Fibroblast of skin of back (primary cell): ENCODE measurements at regions not wholly inside any gene's neighbourhood (a gene's known extent, or its start where the extent isn't known, plus 50 kb on each side); places are given as distances from the start of the nearest gene placed in this dataset.
A peak's percentile ranks its signal among the peaks of the same experiment; 100 is the strongest.

ENCODE experiments used
- DNase-seq: peaks from one replicate; pipeline ENCODE4 v3.0.0-alpha.2; 2013

GRCh38 chrX:15191830-15192229, 78.1 kb downstream of the ASB9 start:
- DNase-seq = no peak

DNA sequence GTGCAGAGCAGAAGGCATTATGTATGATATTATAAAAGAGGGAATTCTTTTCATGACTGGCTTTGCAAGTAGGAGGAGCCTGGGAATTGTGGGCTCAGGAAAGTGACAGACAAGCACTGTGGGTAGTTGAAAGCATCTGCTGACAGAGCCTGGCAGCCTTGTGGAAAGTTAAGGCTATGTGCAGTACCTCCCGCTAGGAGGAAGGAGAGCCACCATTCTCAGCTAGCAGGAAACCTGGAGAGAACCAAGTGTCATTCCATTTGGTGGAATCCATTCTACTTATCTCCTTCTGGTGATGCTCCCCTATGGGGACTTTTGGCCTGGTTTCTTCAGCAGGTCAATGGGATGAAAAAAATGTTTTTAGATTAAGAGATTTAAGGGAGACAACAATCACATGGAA, 81.8 kb downstream of the ASB9 start:
- DNase-seq = no peak

- DNase-seq = no peak
These were observed 92.6 kb downstream of the ASB9 start for GRCh38 chrX:15177316-15177715.

DNA sequence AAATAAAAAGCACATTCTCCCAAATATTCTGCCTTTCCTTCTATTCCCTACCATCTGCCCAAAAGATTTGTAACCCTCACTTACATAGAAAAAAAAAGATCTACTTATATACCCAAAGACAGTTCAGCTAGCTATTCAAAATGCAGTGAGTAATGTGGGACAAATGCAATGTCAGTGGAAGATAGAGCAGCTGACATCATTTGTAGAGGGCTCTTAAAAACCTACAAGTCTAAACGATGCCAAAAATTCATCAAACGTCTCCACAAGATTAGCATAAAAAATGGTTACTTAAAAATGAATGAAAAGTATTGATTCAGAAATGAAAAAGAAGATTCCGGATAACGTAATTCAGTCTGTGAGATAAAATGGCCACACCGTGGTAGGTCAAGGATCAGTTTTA, 96.5 kb downstream of the ASB9 start:
- DNase-seq = no peak

DNA sequence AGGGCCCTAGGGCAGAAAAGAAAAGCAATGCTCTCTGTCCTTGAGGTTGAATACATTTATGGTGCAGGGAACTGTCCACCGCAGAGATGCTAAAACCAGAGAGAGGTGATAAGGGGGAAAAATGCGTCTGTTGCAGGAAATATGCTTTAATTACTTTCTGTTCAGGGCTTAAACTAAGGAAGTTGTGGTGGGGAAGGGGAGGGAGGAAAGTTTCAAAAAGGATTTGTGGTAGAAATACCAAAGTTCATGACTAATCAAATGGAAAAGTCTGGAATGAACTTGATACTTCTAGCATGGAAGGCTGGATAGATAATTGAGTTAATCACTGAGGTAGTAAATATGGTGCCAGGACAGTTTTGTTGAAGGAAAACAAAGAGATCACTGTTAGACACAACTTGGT, 99.0 kb downstream of the ASB9 start:
- peak; percentile 17 for DNase-seq

DNA sequence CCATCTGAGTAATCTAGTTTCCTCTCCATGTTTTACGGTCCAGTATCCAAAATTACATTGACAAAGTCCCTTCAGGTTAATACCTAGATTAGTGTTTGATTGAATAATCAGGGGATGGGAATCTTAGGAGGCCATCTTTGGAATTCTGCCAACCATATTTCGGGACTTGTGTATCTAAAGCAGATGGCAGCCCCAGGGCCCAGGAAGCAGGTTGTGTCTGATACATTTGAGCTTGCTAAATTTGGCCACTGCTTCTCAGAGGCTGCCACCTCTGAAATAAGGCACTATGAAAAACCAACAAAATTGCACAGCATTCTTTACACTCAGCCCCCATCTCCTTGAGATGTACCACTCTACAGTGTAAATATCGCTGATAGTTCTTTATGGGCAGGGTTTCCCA, 102.1 kb downstream of the ASB9 start:
- no peak for DNase-seq

GRCh38 chrX:15165832-15166231, 104.1 kb downstream of the ASB9 start:
- no peak for DNase-seq

GRCh38 chrX:15163131-15163530, 106.8 kb downstream of the ASB9 start:
- no peak for DNase-seq

GRCh38 chrX:15160558-15161095, 109.3 kb downstream of the ASB9 start:
- DNase-seq = no peak

- no peak for DNase-seq
These were observed 111.0 kb downstream of the ASB9 start for GRCh38 chrX:15158736-15159406.

DNA sequence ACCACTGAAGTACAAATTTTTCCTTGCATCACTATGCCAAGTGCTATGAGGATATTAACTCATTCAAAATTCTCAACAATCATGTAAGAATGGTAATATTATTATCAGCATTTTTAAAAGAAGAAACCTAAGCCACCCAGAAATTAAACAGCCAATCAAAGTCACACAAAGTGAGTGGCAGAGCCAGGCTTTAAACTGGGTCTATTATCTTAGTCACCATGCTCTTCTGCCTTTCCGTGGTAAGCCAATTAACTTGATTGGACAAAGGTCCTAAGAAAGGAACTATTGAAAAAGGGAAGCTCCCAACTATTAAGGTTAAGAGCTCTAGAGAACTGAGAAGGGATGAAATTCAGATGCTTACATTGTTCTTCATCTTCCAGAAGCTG, 111.5 kb downstream of the ASB9 start:
- no peak for DNase-seq

GRCh38 chrX:15157624-15158023, 112.3 kb downstream of the ASB9 start:
- no peak for DNase-seq

DNA sequence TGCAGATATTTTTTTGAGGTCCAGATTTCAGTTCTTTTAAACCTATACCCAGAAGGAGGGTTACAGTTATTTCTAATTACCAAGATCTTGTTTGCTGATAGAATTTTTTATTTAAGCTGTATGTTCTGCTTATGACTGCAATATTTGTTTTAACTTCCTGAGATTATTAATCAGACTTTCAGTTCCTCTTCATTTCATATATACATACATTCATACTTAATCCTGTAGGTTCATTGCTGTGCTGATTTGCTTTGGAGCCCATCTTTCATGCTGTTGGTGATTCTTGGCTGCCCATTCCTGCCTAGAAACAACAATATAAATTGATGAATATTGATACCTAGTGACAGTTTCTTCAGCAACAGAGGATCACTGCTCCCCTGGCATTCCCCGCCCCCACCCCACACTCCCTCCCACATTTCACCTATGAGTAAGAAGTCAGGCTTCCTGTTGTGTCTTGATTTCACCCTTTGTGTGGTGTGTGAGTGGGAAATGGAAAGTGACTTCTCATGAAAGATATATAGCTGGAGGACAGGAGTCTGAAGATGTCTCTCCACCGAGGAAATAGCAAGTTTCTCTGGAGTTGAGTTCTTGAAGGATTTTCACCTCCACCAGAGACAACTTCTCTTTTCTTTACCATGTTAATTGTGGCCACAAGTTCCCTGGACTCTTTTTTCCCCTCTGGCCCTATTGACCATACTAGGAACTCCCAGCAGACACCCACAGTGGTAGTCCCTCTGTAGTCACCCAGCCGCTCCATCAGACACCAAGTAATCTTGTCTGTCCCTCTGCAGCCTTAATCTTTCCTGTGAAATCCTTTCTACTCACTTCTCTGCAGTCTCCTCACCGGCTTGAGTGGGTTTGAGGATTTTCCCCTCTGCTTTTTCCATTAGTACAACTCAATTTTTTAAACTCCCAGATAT, 118.4 kb downstream of the ASB9 start:
- DNase-seq = peak; percentile 13

GRCh38 chrX:15150586-15150985, 119.3 kb downstream of the ASB9 start:
- no peak for DNase-seq

DNA sequence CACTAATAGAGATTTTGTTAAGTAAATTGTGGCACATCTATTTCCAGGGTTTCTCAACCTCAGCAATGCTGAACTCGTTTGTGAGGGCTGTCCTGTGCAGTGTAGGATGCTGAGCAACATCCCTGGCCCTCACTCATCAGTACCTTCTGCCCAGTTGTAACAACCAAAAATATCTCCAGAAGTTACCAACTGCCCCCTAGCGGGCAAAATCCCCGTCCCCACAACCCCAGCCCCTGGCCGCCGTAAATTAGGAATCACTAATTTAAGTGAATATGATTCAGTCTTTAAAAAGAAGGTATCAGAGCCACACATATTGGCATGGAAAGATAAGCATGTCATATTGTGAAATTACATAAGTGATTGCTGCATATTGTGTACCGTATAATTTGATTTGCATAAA, 123.4 kb downstream of the ASB9 start:
- peak; percentile 12 for DNase-seq

DNA sequence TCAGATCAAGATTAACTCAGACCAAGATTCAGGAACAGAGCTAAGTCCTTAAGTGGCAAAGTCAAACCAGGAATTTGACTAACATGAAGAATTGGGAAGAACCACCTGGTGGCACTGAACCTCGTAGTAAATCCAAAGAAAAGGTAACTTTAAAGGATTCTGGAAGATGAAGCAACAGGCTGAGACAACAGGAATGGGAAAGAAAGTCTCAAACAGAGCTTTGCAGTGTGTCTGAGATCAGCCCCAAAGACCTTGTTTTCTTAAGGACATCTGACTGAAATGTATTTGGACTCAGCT, 126.1 kb downstream of the ASB9 start:
- DNase-seq = no peak

GRCh38 chrX:15143050-15143824, 126.6 kb downstream of the ASB9 start:
- DNase-seq = peak; percentile 27

DNA sequence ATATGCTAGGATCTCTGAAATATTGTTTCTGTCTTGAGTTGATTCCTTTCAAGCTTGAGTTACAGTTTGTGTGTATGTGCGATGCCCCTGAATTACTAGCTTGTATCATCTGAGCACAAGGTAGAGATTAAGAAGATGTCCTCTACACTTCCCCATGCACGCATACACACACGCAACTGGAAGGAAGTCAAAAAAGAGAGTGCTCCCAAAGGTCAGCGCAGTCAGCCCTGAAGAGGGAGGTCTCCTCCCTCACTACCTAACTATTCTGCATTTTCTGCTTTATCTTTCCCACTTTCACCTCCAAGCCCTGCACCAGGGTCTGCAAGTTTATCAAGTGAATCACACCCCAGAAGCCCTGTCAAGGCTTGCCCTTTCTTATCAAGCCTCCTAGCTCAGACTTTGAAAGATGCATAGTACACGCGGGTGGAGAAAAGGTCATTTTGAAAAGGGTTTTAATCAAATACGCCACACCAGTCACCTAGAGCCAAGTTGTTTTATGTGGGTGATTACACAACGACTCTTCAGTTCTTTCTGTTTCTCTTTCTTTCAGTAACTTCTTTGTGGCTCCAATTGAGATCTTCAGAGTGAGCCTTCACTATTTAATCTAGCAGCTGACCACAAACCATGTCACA, 127.7 kb downstream of the ASB9 start:
- no peak for DNase-seq

DNA sequence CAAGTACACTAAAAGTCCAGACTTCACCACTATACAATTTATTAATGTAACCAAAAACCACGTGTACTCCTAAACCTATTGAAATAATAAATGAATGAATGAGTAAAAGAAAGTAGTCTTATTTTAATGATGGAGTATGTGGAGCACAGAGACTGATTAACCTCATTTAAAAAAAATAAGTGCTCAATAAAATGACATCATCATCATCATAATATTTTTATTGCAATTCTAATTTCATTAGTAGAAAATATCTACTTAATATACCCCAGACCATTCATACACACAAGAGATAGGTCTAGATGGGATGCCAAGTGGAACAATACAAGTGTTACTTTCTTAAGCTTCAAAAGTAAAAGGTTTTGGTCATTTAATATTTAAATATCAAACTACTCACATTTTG, 133.1 kb downstream of the ASB9 start:
- no peak for DNase-seq

- no peak for DNase-seq
These were observed 140.5 kb downstream of the ASB9 start for GRCh38 chrX:15129412-15129811.

DNA sequence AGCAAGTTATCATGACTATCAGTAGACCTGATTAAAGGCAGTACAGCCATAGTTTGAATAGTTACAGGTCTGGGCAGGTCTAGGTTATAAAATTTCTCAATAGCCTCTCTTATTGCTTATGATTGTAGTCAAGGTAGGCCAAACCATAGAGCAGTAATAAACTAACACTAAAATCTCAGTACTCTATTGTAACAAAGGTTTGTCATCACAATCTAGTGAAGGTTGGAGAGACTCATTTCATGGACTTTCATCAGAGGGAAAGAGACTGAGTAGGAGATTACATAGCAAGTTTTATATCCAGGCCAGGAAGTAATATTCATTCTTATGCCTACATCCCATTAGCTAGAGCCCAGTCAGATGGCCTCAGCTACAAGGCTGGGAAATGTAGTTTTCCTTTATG, 141.0 kb downstream of the ASB9 start:
- DNase-seq = no peak

- DNase-seq = no peak
These were observed 142.9 kb downstream of the ASB9 start for GRCh38 chrX:15127010-15127409.

DNA sequence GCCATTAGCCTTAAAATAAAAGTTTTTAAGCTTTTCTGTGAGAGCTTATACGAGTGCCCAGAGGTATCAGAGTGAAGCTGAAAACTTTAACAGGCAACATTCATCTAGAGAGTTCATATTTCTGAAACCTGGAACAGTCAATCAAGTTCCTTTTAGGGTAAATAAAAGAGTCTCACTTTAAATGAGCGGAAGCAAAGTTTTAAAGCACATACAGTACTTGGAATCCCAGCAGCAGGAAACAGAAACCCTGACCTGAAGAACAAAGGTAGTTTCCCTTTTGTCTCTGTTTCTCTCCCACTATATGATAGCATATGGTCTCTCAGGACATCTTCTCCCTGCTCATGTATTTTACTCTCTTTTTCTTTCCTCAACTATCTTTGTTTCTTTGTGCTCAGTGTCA, 153.0 kb downstream of the ASB9 start:
- no peak for DNase-seq
